HPDE6-E6E7 (cell line): ENCODE measurements at regions not wholly inside any gene's neighbourhood (a gene's known extent, or its start where the extent isn't known, plus 50 kb on each side); places are given as distances from the start of the nearest gene placed in this dataset.
"Not testable (repeated sequence)": the region's sequence is repeated elsewhere in the genome, so short reads cannot be mapped to it uniquely, and the experiment has no call there.

Source experiments
- DNase-seq: peaks from one replicate; pipeline ENCODE4 v3.0.0; 2011; ENCODE audit warnings: missing footprints; ENCODE audit errors: extremely low spot score

GRCh38 chrX:124717537-124717936 lies 371.2 kb downstream of the SH2D1A start:
- DNase-seq: no peak

- DNase-seq: no peak
These were observed 372.7 kb downstream of the SH2D1A start for GRCh38 chrX:124719060-124719459.

- no peak for DNase-seq
These were observed 374.2 kb downstream of the SH2D1A start for GRCh38 chrX:124720532-124720931.

DNA sequence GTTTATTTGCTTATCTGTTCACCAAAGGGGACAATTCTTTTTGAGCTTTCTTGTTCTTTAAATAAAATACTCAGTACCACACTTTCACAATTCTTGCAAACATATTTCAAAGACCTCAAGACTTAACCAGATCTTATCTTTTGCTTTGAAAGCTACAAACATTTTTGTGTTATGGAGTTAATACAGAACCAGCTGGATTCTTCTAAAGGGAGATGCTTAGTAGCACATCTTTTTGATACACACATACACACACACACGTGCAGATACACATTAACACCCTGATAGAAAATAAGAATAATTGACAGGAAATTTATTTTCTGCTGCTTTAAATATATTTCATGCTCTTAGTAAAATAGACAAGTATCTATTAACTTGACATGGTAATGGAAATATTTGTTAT lies 379.1 kb downstream of the SH2D1A start:
- no peak for DNase-seq

DNA sequence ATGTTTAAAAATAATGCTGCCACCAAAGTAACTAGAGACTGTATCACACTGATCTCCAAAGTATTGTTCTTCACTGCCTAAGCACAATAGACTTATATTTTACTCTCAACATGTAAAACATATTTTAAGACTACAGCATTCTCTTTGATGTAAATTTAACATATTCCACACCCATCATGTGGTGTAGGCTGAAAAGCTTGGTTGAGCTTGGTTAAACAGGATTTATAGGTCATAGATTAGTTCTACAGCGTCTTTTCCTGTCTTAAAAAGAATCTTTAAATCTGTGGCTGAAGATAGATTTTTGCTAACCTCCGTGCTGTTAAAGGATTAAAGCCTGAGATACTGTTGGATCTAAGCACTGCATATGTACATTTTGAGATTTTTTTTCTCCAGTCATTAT lies 379.9 kb downstream of the SH2D1A start:
- DNase-seq: no peak

- no peak for DNase-seq
These were observed 380.5 kb downstream of the SH2D1A start for GRCh38 chrX:124726881-124727280.

GRCh38 chrX:124736553-124737270 lies 390.3 kb downstream of the SH2D1A start:
- no peak for DNase-seq

- DNase-seq: no peak
These were observed 391.4 kb downstream of the SH2D1A start for GRCh38 chrX:124737771-124738170.

- no peak for DNase-seq
These were observed 400.9 kb downstream of the SH2D1A start for GRCh38 chrX:124747295-124747694.

GRCh38 chrX:124764354-124764753 lies 418.0 kb downstream of the SH2D1A start:
- no peak for DNase-seq

DNA sequence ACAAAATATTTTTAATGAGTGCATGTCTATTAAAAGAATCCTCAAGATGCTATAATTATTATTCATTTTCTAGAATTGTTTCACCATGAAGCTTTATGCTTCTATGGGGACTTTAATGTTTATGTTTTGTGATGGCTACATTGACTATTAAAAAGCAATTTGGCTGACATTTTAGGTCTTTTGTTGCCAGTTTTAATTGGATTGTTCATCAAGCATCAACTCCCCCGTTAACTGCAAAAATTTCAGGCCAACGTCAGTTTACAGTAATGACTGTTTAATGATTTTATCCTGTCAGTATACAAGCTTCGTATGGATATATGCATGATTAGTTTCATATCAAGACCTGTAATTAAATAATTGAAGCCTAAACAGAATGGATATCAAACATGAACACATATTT lies 422.8 kb downstream of the SH2D1A start:
- no peak for DNase-seq

DNA sequence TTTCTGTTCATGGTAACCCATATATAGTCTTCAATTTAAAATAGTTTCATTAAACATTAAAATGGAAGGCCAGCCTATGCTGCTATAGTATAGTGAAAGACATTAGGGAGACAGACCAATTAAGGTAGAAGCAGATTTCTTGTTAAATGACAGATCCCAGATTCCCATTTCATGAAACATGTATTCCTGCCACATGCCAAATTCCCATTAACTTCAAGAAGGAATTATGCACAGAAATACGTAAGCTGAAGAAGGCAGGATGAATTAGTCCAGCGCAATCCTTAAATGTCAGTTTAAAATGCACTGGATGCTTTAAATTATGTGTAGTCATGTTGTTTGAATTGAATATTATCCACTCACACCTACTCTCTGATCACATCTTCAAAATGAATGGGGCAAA lies 424.9 kb downstream of the SH2D1A start:
- DNase-seq: no peak

DNA sequence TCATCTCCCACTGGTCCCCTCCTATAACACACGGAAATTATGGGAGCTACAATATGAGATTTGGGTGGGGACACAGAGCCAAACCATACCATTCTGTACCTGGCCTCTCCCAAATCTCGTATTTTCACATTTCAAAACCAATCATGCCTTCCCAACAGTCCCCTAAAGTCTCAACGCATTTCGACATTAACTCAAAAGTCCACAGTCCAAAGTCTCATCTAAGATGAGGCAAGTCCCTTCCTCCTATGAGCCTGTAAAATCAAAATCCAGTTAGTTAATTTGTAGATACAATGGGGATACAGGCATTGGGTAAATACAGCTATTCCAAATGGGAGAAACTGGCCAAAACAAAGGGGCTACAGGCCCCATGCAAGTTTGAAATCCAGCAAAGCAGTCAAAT lies 441.9 kb downstream of the SH2D1A start:
- not testable (repeated sequence) for DNase-seq

GRCh38 chrX:124789874-124790273 lies 443.5 kb downstream of the SH2D1A start:
- DNase-seq: not testable (repeated sequence)

DNA sequence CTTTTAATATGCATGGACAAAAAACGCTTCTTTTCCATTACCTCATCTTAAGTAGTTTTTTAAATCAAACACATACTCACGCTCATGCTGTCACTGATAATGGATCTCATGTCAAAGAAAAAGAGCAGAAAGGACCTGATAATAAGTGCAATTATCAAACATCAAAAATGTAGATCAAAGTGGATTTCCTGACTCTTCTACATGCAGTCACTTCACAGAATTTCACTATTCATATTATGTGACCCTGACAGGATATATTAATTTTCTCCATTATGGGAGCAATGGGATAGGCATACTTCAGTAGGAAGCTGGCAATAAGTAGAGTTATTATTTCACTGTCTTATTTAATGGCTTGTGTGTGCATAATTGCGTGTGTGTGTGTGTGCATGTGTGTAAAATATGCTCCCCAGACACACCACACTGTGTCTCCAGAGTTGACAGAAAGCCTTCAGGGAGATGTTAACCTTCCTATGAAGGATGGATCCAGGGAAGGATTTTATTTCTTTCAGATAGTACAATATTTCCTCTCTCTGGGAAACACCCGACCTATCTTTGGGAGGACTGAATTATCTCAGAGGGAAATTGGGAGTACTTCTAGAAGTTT lies 445.2 kb downstream of the SH2D1A start:
- no peak for DNase-seq

DNA sequence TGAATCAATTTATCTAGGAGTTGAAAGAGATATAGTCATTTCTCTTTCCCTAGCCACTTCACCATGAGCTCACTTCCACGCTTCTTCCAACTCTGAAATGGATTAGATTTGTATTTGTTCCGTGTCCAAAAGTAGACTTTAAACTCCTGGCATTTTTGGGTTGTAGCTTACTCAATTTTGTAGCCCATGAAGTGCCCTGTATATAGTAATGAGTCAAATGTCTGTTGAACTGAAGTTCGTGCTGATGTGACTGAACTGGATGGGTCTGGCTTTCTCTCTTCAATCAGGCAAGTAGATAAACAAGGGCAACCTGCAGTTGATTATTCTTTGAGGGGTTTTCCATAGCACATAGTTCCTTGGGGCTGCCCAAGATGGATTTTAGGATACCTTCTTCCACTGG lies 450.6 kb downstream of the SH2D1A start:
- no peak for DNase-seq

DNA sequence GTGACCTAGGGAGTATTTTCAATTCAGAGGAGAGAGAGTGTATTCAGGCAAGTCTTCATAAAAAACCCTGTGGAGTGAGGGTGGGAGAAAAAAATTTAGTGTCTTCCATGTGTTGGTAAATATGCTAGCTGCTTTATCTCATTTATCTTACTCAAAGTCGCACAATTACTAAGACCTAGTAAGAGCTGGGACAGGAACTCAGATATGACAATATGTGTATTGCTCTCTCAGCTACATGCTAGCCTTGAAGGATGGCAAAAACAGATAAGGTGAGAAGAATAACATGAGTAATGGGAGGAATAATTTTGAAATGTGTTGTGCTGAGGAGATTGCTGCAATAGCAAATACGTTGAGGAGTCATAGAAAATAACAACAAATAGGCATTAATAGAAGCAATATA lies 458.6 kb downstream of the SH2D1A start:
- DNase-seq: no peak

GRCh38 chrX:124805486-124805885 lies 459.1 kb downstream of the SH2D1A start:
- no peak for DNase-seq

DNA sequence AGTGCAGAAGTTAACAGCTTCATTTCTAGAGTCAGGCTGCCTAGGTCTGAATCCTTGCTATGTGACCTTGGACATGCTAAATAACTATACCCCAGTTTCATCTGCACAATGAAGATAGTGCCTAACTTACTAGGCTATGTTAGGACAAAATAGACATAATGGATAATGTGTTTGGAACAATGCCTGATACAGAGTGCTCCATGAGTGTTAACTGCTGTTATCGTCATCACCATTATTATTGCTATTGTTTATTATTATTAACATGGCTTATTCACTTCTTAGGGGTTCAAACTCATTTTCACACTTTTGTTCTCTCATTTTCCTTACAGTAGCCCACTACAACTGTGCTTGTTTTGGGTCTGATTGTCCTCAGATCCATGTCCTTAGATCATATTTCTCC lies 467.7 kb downstream of the SH2D1A start:
- DNase-seq: no peak

DNA sequence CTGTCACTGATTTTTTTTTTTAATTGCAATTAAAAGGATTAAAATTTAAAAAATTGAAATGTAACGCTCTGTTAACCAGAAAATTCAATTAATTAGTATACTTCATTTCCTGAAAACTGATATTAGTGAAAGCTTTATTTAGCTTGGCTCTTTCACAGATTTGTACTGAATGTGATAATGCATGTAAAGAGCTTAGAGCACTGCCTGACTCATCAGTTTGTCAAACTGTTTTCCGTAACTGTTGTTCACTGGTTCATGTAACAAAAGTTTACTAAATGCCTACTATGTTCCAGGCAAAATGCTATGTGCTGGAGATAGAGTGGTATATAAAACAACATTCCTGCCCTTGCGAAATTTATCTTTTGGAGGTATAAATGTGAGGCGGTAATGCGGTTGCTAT lies 471.7 kb downstream of the SH2D1A start:
- DNase-seq: no peak

- DNase-seq: no peak
These were observed 472.4 kb downstream of the SH2D1A start for GRCh38 chrX:124818764-124819163.

GRCh38 chrX:124820738-124821137 lies 474.4 kb downstream of the SH2D1A start:
- no peak for DNase-seq

DNA sequence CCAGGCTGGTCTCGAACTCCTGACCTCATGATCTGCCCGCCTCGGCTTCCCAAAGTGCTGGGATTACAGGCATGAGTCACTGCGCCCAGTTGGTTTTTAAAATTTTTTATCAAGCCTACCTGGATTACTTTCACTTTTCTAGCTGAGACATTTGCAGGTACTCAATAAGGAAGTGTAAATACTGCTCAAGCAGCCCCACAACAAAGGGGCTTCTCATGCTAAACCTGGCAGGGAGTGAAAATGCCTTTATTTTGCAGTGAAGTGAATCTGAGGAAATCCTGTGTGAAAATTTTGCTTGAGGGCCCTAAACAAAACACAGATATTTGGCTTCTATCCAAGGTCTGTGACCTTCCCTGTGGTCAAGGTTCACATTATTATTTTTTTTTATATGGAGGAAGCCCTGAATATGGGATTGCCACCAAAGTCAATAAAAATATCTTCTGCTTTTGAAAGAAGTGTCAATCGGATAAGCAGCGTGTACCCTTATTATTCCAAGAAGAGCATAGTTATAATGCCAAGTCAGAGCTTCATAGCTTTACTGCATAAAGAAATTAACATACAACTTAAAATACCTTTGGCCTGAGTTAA lies 481.0 kb downstream of the SH2D1A start:
- DNase-seq: no peak
